Peyer's patch (tissue), 4 donors: ENCODE measurements at regions not wholly inside any gene's neighbourhood (a gene's known extent, or its start where the extent isn't known, plus 50 kb on each side); places are given as distances from the start of the nearest gene placed in this dataset.

Source experiments
- CTCF ChIP-seq, 6 experiments: fragments of 450-650 bp in 4 of 6; fragments of 200-600 bp in 2 of 6; sonication (generic) in 1 of 6; IDR thresholded peaks; one replicate each; pipeline ENCODE4 v1.5.1; 2017 to 2019; ENCODE audit warnings: antibody characterized with exemption in 6 of 6, mild to moderate bottlenecking in 3 of 6, moderate library complexity in 1 of 6
- POLR2A ChIP-seq, 2 donors: fragments of 450-650 bp; IDR thresholded peaks; one replicate each; pipeline ENCODE4 v1.5.1; 2017; ENCODE audit warnings: antibody characterized with exemption in 2 of 2, mild to moderate bottlenecking in 2 of 2, moderate library complexity in 2 of 2

- TF ChIP-seq CTCF (IDR thresholded peaks at IDR 0.05) (no peak), POLR2A (IDR thresholded peaks at IDR 0.05) (no peak)
These were observed 439.4 kb downstream of the CCDC91 start for GRCh38 chr12:28629691-28630090.
